ENCODE measurements at regions not wholly inside any gene's neighbourhood (a gene's known extent, or its start where the extent isn't known, plus 50 kb on each side); places are given as distances from the start of the nearest gene placed in this dataset.
"Not testable (repeated sequence)": the region's sequence is repeated elsewhere in the genome, so short reads cannot be mapped to it uniquely, and the experiment has no call there.

DNA sequence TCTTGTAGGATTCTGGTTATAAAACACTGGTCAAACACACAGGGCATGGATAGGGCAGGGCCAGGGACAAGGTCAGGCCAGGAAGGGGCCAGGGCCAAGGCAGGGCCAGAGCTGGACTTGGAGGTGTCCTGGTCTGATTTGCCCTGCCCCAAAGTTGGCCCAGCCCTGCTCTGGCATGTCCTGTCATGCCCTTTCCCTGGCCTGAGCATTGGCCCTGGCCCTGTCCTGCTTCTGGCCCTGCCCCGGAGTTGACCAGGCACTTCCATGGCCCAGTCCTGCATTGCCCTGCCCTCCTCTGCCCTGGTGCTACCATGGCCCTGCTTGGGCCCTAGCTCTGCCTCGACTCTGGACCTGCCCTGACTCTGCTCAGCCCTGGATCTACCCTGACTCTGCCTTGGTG is 536.6 kb downstream of the FOXD4L6 start:
- TF ChIP-seq, protein P1, sequence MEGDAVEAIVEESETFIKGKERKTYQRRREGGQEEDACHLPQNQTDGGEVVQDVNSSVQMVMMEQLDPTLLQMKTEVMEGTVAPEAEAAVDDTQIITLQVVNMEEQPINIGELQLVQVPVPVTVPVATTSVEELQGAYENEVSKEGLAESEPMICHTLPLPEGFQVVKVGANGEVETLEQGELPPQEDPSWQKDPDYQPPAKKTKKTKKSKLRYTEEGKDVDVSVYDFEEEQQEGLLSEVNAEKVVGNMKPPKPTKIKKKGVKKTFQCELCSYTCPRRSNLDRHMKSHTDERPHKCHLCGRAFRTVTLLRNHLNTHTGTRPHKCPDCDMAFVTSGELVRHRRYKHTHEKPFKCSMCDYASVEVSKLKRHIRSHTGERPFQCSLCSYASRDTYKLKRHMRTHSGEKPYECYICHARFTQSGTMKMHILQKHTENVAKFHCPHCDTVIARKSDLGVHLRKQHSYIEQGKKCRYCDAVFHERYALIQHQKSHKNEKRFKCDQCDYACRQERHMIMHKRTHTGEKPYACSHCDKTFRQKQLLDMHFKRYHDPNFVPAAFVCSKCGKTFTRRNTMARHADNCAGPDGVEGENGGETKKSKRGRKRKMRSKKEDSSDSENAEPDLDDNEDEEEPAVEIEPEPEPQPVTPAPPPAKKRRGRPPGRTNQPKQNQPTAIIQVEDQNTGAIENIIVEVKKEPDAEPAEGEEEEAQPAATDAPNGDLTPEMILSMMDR (conservative IDR thresholded peaks at IDR 0.05; ENCODE audit: low read depth in 2 of 2): not testable (repeated sequence)
- TF ChIP-seq EZH2 (IDR thresholded peaks at IDR 0.05; ENCODE audit: low read depth, unreplicated experiment); STAT1 (IDR thresholded peaks at IDR 0.05; ENCODE audit: unreplicated experiment); POLR2AphosphoS5 (IDR thresholded peaks at IDR 0.05; ENCODE audit: low read depth); CREB1 (CRISPR knock-in tag; IDR thresholded peaks at IDR 0.05; ENCODE audit: low read depth); REST (IDR thresholded peaks at IDR 0.05; ENCODE audit: unreplicated experiment); JUNB (IDR thresholded peaks at IDR 0.05; ENCODE audit: unreplicated experiment): not testable (repeated sequence)
